ENCODE measurements at regions not wholly inside any gene's neighbourhood (a gene's known extent, or its start where the extent isn't known, plus 50 kb on each side); places are given as distances from the start of the nearest gene placed in this dataset.

DNA sequence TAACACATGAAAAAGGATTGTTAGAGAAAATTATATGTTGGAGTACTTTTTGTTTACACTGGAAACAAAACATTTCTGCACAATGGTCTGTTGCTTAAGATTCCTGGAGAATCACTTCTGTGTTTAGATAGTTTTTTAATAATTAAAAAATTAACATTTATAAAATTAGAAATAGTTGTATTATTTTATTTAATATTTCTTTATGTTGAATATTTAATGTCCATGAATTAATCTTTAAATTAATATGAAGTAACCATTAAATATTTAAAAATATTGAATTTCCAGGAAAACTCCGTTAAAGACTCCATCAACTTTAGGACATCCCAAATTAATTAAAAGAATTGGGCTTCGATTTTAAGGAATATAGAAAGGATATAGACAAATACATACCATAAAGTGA is 797.1 kb upstream of the GALNTL6 start:
- Histone ChIP-seq H2AFZ (ENCODE audit: low read length) (no peak overlapping the region), H3K27ac (ENCODE audit: low read length) (no peak overlapping the region), H3K9me2 (replicated peaks; ENCODE audit: insufficient read depth, low read length) (no peaks in the 10 kb centered on the region), H3K27me3 (replicated peaks; ENCODE audit: insufficient read depth, low read length) (no peaks in the 10 kb centered on the region), H3F3A (ENCODE audit: insufficient read depth, low read length) (no peaks in the 10 kb centered on the region), H3K9me3 (replicated peaks; ENCODE audit: insufficient read depth, low read length) (no peaks in the 10 kb centered on the region), H3K79me2 (ENCODE audit: low read length) (no peaks in the 10 kb centered on the region), H3K4me2 (ENCODE audit: low read depth, low read length) (no peak overlapping the region), H3K4me3 (ENCODE audit: low read length) (no peak overlapping the region), H4K20me1 (ENCODE audit: insufficient read depth, low read length) (no peaks in the 10 kb centered on the region), H3K36me3 (replicated peaks; ENCODE audit: insufficient read depth, low read length) (no peaks in the 10 kb centered on the region), H3K4me1 (ENCODE audit: low read length) (no peaks in the 10 kb centered on the region), H3K9ac (ENCODE audit: low read length) (no peak overlapping the region)
- no peak for DNase-seq
- TF ChIP-seq EZH2 (optimal IDR thresholded peaks at IDR 0.05; ENCODE audit: low read depth, low read length) (no peak), CTCF (IDR thresholded peaks at IDR 0.05; ENCODE audit: low read length) (no peak), EZH2phosphoT487 (IDR thresholded peaks at IDR 0.05; ENCODE audit: low read length) (no peak)

GRCh38 chr4:171015441-171015840 is 797.8 kb upstream of the GALNTL6 start:
- no peak for TF ChIP-seq EZH2phosphoT487 (IDR thresholded peaks at IDR 0.05; ENCODE audit: low read length)
- TF ChIP-seq EZH2 (optimal IDR thresholded peaks at IDR 0.05; ENCODE audit: low read depth, low read length): no peak
- TF ChIP-seq CTCF (IDR thresholded peaks at IDR 0.05; ENCODE audit: low read length): no peak
- H2AFZ ChIP-seq (ENCODE audit: low read length): no peak overlapping the region
- DNase-seq: no peak
- H3K4me3 ChIP-seq (ENCODE audit: low read length): no peak overlapping the region
- no peaks in the 10 kb centered on the region for H3K4me1 ChIP-seq (ENCODE audit: low read length)
- no peaks in the 10 kb centered on the region for H3K27me3 ChIP-seq (replicated peaks; ENCODE audit: insufficient read depth, low read length)
- H3K9me2 ChIP-seq (replicated peaks; ENCODE audit: insufficient read depth, low read length): no peaks in the 10 kb centered on the region
- H3K79me2 ChIP-seq (ENCODE audit: low read length): no peaks in the 10 kb centered on the region
- no peak overlapping the region for H3K9ac ChIP-seq (ENCODE audit: low read length)
- H3K36me3 ChIP-seq (replicated peaks; ENCODE audit: insufficient read depth, low read length): no peaks in the 10 kb centered on the region
- H3F3A ChIP-seq (ENCODE audit: insufficient read depth, low read length): no peaks in the 10 kb centered on the region
- H4K20me1 ChIP-seq (ENCODE audit: insufficient read depth, low read length): no peaks in the 10 kb centered on the region
- H3K27ac ChIP-seq (ENCODE audit: low read length): no peak overlapping the region
- H3K9me3 ChIP-seq (replicated peaks; ENCODE audit: insufficient read depth, low read length): no peaks in the 10 kb centered on the region
- no peak overlapping the region for H3K4me2 ChIP-seq (ENCODE audit: low read depth, low read length)

DNA sequence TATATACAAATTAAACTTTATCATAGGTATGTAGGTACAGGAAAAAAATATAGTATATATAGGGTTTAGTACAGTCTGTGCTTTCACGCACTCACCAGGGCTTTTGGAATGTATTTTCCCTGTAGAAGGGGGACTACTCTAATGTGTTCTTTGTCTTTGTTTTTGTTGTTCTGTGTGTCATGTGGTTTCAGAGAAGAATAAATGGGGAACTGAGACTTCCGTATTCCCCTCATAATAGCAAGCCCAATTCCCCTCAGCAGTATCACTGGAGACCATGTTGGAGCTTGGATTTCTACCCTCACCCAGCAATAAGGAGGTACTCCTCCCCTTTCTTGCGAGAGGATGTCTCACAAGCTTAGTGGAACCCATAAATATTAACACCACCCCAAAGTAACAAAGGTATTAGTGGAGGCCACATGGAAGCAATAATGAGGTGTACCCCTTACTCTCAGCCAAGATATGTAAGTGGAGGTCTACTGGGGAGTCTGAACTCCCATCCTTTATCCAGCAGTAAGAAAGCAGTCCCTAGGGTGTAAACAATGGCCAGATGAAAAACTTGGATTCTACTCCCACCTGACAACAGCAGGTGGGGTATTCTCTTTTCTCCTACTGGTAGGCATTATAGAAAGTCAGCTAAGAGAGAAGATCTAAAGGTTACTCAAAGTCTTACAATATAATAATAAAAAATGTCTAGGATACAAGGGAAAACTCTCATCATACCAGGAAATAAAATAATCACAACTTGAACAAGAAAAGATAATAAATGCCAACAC is 805.4 kb upstream of the GALNTL6 start:
- Histone ChIP-seq H3K4me3 (ENCODE audit: low read length) (no peak overlapping the region), H3K9ac (ENCODE audit: low read length) (no peak overlapping the region), H2AFZ (ENCODE audit: low read length) (no peak overlapping the region), H3K9me2 (replicated peaks; ENCODE audit: insufficient read depth, low read length) (no peaks in the 10 kb centered on the region), H3K27me3 (replicated peaks; ENCODE audit: insufficient read depth, low read length) (no peaks in the 10 kb centered on the region), H3K79me2 (ENCODE audit: low read length) (no peaks in the 10 kb centered on the region), H3K36me3 (replicated peaks; ENCODE audit: insufficient read depth, low read length) (no peaks in the 10 kb centered on the region), H3F3A (ENCODE audit: insufficient read depth, low read length) (no peaks in the 10 kb centered on the region), H3K27ac (ENCODE audit: low read length) (no peak overlapping the region), H3K9me3 (replicated peaks; ENCODE audit: insufficient read depth, low read length) (no peaks in the 10 kb centered on the region), H3K4me1 (ENCODE audit: low read length) (no peaks in the 10 kb centered on the region), H3K4me2 (ENCODE audit: low read depth, low read length) (no peak overlapping the region), H4K20me1 (ENCODE audit: insufficient read depth, low read length) (no peaks in the 10 kb centered on the region)
- no peak for DNase-seq
- TF ChIP-seq CTCF (IDR thresholded peaks at IDR 0.05; ENCODE audit: low read length) (no peak), EZH2phosphoT487 (IDR thresholded peaks at IDR 0.05; ENCODE audit: low read length) (no peak), EZH2 (optimal IDR thresholded peaks at IDR 0.05; ENCODE audit: low read depth, low read length) (no peak)
